ENCODE measurements at regions not wholly inside any gene's neighbourhood (a gene's known extent, or its start where the extent isn't known, plus 50 kb on each side); places are given as distances from the start of the nearest gene placed in this dataset.

DNA sequence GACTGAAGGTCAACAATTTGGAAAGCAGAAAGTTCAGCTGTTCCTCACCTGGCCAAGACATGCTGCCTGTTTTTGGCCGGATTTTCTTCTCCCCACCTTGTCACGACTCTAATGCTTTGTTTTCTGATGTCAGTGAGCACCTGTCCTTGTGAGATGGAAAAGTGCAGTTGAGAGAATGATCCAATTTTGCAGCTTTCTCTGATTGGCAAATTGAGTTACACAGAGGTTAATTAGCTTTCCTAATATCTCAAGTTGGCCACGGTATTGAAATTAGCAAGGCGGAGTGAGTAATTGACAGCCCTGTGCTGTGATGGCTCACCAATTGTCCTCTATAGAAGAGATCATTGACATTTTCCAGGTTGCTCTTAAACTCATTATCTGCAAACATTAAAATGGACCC lies 126.8 kb upstream of the VCX3A start:
- Histone ChIP-seq H2AFZ (ENCODE audit: low read length) (no peak overlapping the region), H4K20me1 (ENCODE audit: insufficient read depth, low read length) (no peaks in the 10 kb centered on the region), H3K4me2 (ENCODE audit: insufficient read depth, low read length) (no peak overlapping the region), H3K36me3 (ENCODE audit: insufficient read depth, low read length) (no peaks in the 10 kb centered on the region), H3K27ac (ENCODE audit: low read depth, low read length) (no peak overlapping the region), H3K4me3 (ENCODE audit: insufficient read depth, low read length) (no peak overlapping the region), H3K27me3 (ENCODE audit: insufficient read depth, low read length) (no peaks in the 10 kb centered on the region), H3K4me1 (ENCODE audit: insufficient read depth, low read length) (no peaks in the 10 kb centered on the region), H3K79me2 (ENCODE audit: insufficient read depth, low read length) (no peaks in the 10 kb centered on the region), H3K9me3 (ENCODE audit: low read depth, low read length) (no peaks in the 10 kb centered on the region)
- DNase-seq (ENCODE audit: insufficient read length, low spot score, missing footprints) = no peak
- TF ChIP-seq, protein P1, sequence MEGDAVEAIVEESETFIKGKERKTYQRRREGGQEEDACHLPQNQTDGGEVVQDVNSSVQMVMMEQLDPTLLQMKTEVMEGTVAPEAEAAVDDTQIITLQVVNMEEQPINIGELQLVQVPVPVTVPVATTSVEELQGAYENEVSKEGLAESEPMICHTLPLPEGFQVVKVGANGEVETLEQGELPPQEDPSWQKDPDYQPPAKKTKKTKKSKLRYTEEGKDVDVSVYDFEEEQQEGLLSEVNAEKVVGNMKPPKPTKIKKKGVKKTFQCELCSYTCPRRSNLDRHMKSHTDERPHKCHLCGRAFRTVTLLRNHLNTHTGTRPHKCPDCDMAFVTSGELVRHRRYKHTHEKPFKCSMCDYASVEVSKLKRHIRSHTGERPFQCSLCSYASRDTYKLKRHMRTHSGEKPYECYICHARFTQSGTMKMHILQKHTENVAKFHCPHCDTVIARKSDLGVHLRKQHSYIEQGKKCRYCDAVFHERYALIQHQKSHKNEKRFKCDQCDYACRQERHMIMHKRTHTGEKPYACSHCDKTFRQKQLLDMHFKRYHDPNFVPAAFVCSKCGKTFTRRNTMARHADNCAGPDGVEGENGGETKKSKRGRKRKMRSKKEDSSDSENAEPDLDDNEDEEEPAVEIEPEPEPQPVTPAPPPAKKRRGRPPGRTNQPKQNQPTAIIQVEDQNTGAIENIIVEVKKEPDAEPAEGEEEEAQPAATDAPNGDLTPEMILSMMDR (IDR thresholded peaks at IDR 0.05; ENCODE audit: extremely low read depth, low read depth, low read length) = no peak

DNA sequence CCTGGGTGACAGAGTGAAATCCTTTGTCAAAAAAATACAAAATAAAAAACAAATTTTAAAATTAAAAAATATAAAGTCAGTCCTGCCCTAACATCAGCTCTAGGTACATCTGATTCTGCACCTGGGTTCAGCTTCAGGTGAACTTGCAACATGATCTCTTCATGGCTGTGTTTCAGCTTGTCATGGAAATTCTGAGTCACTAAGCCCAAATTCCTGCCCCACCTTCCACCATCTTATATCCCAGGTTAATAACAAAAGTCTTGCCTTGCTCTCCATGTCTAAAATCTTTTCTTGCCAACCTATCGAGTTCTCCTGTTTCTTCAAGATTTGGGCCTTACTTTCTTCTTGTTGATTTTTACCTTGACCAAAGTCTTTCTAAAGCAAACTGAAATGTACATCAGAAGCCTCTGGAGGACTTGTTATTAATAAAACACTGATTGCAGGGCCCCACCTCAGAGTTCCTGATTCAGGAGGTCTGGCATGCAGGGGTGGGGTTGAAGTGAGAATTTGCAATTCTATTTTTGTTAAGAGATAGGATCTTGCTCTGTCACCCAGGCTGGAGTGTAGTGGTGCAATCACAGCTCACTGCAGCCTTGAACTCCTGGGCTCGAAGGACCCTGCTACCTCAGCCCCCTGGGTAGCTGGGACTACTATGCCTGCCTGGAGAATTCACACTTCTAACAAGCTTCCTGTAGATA lies 125.8 kb upstream of the VCX3A start:
- Histone ChIP-seq H3K4me2 (ENCODE audit: insufficient read depth, low read length) (no peak overlapping the region), H3K27me3 (ENCODE audit: insufficient read depth, low read length) (no peaks in the 10 kb centered on the region), H3K4me1 (ENCODE audit: insufficient read depth, low read length) (no peaks in the 10 kb centered on the region), H3K4me3 (ENCODE audit: insufficient read depth, low read length) (no peak overlapping the region), H2AFZ (ENCODE audit: low read length) (no peak overlapping the region), H3K36me3 (ENCODE audit: insufficient read depth, low read length) (no peaks in the 10 kb centered on the region), H4K20me1 (ENCODE audit: insufficient read depth, low read length) (no peaks in the 10 kb centered on the region), H3K79me2 (ENCODE audit: insufficient read depth, low read length) (no peaks in the 10 kb centered on the region), H3K9me3 (ENCODE audit: low read depth, low read length) (no peaks in the 10 kb centered on the region), H3K27ac (ENCODE audit: low read depth, low read length) (no peak overlapping the region)
- no peak for DNase-seq (ENCODE audit: insufficient read length, low spot score, missing footprints)
- TF ChIP-seq, protein P1 (IDR thresholded peaks at IDR 0.05; ENCODE audit: extremely low read depth, low read depth, low read length) = no peak

DNA sequence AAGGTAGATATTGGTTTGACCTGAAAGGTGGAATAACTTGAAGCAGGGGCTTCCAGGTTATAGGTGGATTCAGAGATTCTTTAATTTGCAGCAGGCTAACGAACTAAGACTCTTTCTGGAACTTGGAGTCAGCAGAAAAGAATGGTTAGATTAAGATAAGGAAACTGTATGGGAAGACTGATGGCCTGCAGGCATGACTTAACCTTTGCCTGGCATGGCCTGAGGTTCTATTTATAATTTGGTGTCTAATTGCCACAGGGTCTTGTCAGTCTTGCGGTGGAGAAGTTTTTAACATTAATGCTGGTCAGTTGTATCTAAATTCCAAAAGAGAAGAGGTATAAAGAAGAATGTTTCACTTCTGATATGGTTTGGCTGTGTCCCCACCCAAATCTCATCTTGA lies 110.3 kb upstream of the VCX3A start:
- no peak overlapping the region for H3K4me2 ChIP-seq (ENCODE audit: insufficient read depth, low read length)
- H2AFZ ChIP-seq (ENCODE audit: low read length) = no peak overlapping the region
- H3K36me3 ChIP-seq (ENCODE audit: insufficient read depth, low read length) = no peaks in the 10 kb centered on the region
- no peaks in the 10 kb centered on the region for H3K79me2 ChIP-seq (ENCODE audit: insufficient read depth, low read length)
- TF ChIP-seq, protein P1 (IDR thresholded peaks at IDR 0.05; ENCODE audit: extremely low read depth, low read depth, low read length) = no peak
- no peaks in the 10 kb centered on the region for H4K20me1 ChIP-seq (ENCODE audit: insufficient read depth, low read length)
- H3K9me3 ChIP-seq (ENCODE audit: low read depth, low read length) = peaks cover 2% of the 10 kb centered on the region
- no peaks in the 10 kb centered on the region for H3K4me1 ChIP-seq (ENCODE audit: insufficient read depth, low read length)
- H3K4me3 ChIP-seq (ENCODE audit: insufficient read depth, low read length) = no peak overlapping the region
- DNase-seq (ENCODE audit: insufficient read length, low spot score, missing footprints) = no peak
- no peak overlapping the region for H3K27ac ChIP-seq (ENCODE audit: low read depth, low read length)
- no peaks in the 10 kb centered on the region for H3K27me3 ChIP-seq (ENCODE audit: insufficient read depth, low read length)

DNA sequence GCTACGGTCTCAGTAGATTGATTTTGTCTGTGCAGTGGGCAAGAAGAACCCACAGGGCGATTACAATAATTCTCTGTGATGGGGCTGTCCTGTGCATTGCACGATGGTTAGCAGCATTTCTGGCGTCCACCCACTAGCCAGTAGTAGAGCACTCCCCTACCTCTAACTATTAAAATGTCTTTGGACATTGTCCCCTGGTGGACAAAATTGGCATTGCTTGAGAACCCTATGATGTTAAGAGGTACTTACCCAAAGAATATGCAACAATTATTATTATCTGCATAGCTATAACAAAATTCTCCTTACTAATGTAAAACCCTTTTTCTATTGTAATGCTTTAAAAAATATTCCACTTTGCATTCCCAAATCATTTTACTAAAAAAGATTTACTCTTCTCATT lies 109.5 kb upstream of the VCX3A start:
- Histone ChIP-seq H3K9me3 (ENCODE audit: low read depth, low read length) (peaks cover 2% of the 10 kb centered on the region), H2AFZ (ENCODE audit: low read length) (no peak overlapping the region), H3K4me2 (ENCODE audit: insufficient read depth, low read length) (no peak overlapping the region), H4K20me1 (ENCODE audit: insufficient read depth, low read length) (no peaks in the 10 kb centered on the region), H3K36me3 (ENCODE audit: insufficient read depth, low read length) (no peaks in the 10 kb centered on the region), H3K4me1 (ENCODE audit: insufficient read depth, low read length) (no peaks in the 10 kb centered on the region), H3K27ac (ENCODE audit: low read depth, low read length) (no peak overlapping the region), H3K4me3 (ENCODE audit: insufficient read depth, low read length) (no peak overlapping the region), H3K27me3 (ENCODE audit: insufficient read depth, low read length) (no peaks in the 10 kb centered on the region), H3K79me2 (ENCODE audit: insufficient read depth, low read length) (no peaks in the 10 kb centered on the region)
- DNase-seq (ENCODE audit: insufficient read length, low spot score, missing footprints) = no peak
- TF ChIP-seq, protein P1 (IDR thresholded peaks at IDR 0.05; ENCODE audit: extremely low read depth, low read depth, low read length) = no peak

Data from osteoblast (primary cell).